ENCODE measurements at regions not wholly inside any gene's neighbourhood (a gene's known extent, or its start where the extent isn't known, plus 50 kb on each side); places are given as distances from the start of the nearest gene placed in this dataset.

DNA sequence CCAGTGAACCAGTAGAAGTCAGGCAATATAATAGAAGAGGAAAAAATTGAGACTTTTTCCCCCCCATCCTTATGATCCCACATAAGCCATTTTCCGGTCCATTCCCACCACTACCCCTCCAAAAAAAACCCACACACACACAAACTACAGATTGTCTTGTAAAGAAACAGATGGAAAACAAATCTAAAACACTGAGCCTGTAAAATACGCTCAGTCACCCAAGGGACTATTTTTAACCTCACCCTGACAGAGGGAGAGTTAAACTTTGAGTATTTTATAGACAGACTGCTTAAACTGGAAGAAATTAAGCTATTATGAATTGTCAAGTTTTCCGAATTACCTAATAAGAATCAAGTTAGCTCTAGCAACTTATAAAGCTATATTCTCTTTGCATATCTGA is 471.8 kb upstream of the C9orf72 start (continued):
- TF ChIP-seq TBL1XR1 (IDR thresholded peaks at IDR 0.05; ENCODE audit: low read depth, low read length) (no peak), NFIC (IDR thresholded peaks at IDR 0.05; ENCODE audit: low read depth, low read length) (no peak), NFXL1 (IDR thresholded peaks at IDR 0.05; ENCODE audit: borderline replicate concordance) (no peak), RELA (IDR thresholded peaks at IDR 0.05; ENCODE audit: borderline replicate concordance, partially characterized antibody) (no peak), MEF2A (IDR thresholded peaks at IDR 0.05; ENCODE audit: insufficient read depth, low read depth, low read length) (no peak)
- TF ChIP-seq, protein P1, sequence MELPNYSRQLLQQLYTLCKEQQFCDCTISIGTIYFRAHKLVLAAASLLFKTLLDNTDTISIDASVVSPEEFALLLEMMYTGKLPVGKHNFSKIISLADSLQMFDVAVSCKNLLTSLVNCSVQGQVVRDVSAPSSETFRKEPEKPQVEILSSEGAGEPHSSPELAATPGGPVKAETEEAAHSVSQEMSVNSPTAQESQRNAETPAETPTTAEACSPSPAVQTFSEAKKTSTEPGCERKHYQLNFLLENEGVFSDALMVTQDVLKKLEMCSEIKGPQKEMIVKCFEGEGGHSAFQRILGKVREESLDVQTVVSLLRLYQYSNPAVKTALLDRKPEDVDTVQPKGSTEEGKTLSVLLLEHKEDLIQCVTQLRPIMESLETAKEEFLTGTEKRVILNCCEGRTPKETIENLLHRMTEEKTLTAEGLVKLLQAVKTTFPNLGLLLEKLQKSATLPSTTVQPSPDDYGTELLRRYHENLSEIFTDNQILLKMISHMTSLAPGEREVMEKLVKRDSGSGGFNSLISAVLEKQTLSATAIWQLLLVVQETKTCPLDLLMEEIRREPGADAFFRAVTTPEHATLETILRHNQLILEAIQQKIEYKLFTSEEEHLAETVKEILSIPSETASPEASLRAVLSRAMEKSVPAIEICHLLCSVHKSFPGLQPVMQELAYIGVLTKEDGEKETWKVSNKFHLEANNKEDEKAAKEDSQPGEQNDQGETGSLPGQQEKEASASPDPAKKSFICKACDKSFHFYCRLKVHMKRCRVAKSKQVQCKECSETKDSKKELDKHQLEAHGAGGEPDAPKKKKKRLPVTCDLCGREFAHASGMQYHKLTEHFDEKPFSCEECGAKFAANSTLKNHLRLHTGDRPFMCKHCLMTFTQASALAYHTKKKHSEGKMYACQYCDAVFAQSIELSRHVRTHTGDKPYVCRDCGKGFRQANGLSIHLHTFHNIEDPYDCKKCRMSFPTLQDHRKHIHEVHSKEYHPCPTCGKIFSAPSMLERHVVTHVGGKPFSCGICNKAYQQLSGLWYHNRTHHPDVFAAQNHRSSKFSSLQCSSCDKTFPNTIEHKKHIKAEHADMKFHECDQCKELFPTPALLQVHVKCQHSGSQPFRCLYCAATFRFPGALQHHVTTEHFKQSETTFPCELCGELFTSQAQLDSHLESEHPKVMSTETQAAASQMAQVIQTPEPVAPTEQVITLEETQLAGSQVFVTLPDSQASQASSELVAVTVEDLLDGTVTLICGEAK (IDR thresholded peaks at IDR 0.05; ENCODE audit: borderline replicate concordance), result no peak
- TF ChIP-seq, protein P2, sequence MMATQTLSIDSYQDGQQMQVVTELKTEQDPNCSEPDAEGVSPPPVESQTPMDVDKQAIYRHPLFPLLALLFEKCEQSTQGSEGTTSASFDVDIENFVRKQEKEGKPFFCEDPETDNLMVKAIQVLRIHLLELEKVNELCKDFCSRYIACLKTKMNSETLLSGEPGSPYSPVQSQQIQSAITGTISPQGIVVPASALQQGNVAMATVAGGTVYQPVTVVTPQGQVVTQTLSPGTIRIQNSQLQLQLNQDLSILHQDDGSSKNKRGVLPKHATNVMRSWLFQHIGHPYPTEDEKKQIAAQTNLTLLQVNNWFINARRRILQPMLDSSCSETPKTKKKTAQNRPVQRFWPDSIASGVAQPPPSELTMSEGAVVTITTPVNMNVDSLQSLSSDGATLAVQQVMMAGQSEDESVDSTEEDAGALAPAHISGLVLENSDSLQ (IDR thresholded peaks at IDR 0.05), result no peak

DNA sequence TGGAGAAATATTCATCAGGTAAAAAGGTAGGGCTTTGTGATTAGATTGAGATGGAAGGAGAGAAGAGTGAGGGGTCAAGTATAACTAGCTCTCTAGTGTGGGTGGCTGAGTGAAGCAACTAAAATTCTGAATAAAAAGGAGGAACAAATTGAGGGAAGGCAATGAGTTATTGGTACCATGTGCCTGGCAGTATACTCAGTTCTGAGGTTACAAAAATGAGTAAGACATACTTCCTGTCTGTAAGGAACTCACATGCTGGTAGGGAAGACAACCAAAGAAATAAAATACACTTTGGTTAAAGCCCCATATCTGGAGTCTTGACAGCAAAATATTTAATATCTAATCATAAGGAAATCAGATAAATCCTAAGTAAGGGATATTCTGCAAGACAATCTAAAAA is 476.8 kb upstream of the C9orf72 start:
- H3K9ac ChIP-seq (ENCODE audit: control insufficient read depth, insufficient read depth, low read length), result no peak overlapping the region
- H3K79me2 ChIP-seq (ENCODE audit: control insufficient read depth, insufficient read depth, low read length), result no peaks in the 10 kb centered on the region
- no peaks in the 10 kb centered on the region; a peak in 1 of 4 replicates for H3K27me3 ChIP-seq (replicated peaks in 1 of 2; ENCODE audit: control insufficient read depth in 2 of 2, insufficient read depth in 2 of 2, low read length in 1 of 2)
- SMC1A ChIA-PET (ENCODE audit: uncharacterized antibody, unreplicated experiment), result no interaction called here
- H3K4me3 ChIP-seq, result no peak overlapping the region
- RAD21 ChIA-PET (ENCODE audit: unreplicated experiment), result interaction anchor here (1.0 kb wide), 1 partner anchor 717 kb away, joined by 3 read pairs; no protein-coding TSS in a partner anchor
- FAIRE-seq (no peak), ATAC-seq (no peak), DNase-seq (ENCODE audit: low read depth, low spot score) (no peak)
- H3K27ac ChIP-seq (ENCODE audit: control insufficient read depth, insufficient read depth), result no peak overlapping the region
- H3K36me3 ChIP-seq (ENCODE audit: control insufficient read depth in 2 of 2, insufficient read depth in 2 of 2, low read length in 1 of 2), result no peaks in the 10 kb centered on the region
- intact Hi-C loops (cut with micrococcal nuclease; ENCODE audit: unreplicated experiment) (no loop called here), in situ Hi-C loops (cut with MboI) (no loop called here)
- BruUV-seq (replicated peaks), result no TSS peak
- no peaks in the 10 kb centered on the region for H3K4me1 ChIP-seq (ENCODE audit: control insufficient read depth, insufficient read depth, low read length)
- CTCF ChIA-PET, result no interaction called here
- POLR2A ChIA-PET, result no interaction called here
- no peaks in the 10 kb centered on the region for H4K20me1 ChIP-seq (ENCODE audit: control insufficient read depth, insufficient read depth)
- H3K9me3 ChIP-seq (replicated peaks; ENCODE audit: control insufficient read depth, insufficient read depth, low read length), result no peaks in the 10 kb centered on the region
- no peak overlapping the region for H2AFZ ChIP-seq (ENCODE audit: control insufficient read depth, low read depth, low read length)
- H3K4me2 ChIP-seq (ENCODE audit: control insufficient read depth, insufficient read depth), result no peak overlapping the region
- TF ChIP-seq EGR1 (IDR thresholded peaks at IDR 0.05; ENCODE audit: borderline replicate concordance in 1 of 2, low read depth in 2 of 2, low read length in 2 of 2), result no peak
- no peak for TF ChIP-seq FOXM1 (IDR thresholded peaks at IDR 0.05; ENCODE audit: low read depth, low read length)
- no peak for TF ChIP-seq BCL11A (IDR thresholded peaks at IDR 0.05; ENCODE audit: low read depth, low read length)
- TF ChIP-seq USF2 (IDR thresholded peaks at IDR 0.05; ENCODE audit: borderline replicate concordance, low read depth, low read length), result no peak
- TF ChIP-seq, protein P3, sequence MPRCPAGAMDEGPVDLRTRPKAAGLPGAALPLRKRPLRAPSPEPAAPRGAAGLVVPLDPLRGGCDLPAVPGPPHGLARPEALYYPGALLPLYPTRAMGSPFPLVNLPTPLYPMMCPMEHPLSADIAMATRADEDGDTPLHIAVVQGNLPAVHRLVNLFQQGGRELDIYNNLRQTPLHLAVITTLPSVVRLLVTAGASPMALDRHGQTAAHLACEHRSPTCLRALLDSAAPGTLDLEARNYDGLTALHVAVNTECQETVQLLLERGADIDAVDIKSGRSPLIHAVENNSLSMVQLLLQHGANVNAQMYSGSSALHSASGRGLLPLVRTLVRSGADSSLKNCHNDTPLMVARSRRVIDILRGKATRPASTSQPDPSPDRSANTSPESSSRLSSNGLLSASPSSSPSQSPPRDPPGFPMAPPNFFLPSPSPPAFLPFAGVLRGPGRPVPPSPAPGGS (IDR thresholded peaks at IDR 0.05; ENCODE audit: borderline replicate concordance, insufficient read depth, low read depth, low read length, poor library complexity, severe bottlenecking), result no peak
- TF ChIP-seq RUNX3 (IDR thresholded peaks at IDR 0.05; ENCODE audit: low read length), result no peak
